ENCODE measurements at regions not wholly inside any gene's neighbourhood (a gene's known extent, or its start where the extent isn't known, plus 50 kb on each side); places are given as distances from the start of the nearest gene placed in this dataset.
"Not testable (repeated sequence)": the region's sequence is repeated elsewhere in the genome, so short reads cannot be mapped to it uniquely, and the experiment has no call there.

GRCh38 chr9:82052081-82052480 is 63.5 kb downstream of the SPATA31D1 start:
- DNase-seq: no peak
- no peaks in the 10 kb centered on the region for H3K27me3 ChIP-seq (ENCODE audit: low read length)
- no peak overlapping the region for H3K9ac ChIP-seq (ENCODE audit: low read length)
- H3K4me2 ChIP-seq (ENCODE audit: low read depth, low read length, poor library complexity, severe bottlenecking): no peak overlapping the region
- H3K4me1 ChIP-seq (ENCODE audit: low read length): no peaks in the 10 kb centered on the region
- H4K20me1 ChIP-seq (ENCODE audit: insufficient read depth, low read depth, low read length): no peaks in the 10 kb centered on the region
- H3K36me3 ChIP-seq (ENCODE audit: insufficient read depth, low read length): no peaks in the 10 kb centered on the region
- H3K9me2 ChIP-seq (replicated peaks; ENCODE audit: insufficient read depth, low read length): no peaks in the 10 kb centered on the region
- no peak overlapping the region for H3K4me3 ChIP-seq (ENCODE audit: low read length)
- no peak overlapping the region for H3K27ac ChIP-seq (ENCODE audit: low read length)
- H3K79me2 ChIP-seq (ENCODE audit: low read length): no peaks in the 10 kb centered on the region
- no peak overlapping the region for H2AFZ ChIP-seq (ENCODE audit: low read length)
- peaks cover 9% of the 10 kb centered on the region for H3K9me3 ChIP-seq (ENCODE audit: low read length)

DNA sequence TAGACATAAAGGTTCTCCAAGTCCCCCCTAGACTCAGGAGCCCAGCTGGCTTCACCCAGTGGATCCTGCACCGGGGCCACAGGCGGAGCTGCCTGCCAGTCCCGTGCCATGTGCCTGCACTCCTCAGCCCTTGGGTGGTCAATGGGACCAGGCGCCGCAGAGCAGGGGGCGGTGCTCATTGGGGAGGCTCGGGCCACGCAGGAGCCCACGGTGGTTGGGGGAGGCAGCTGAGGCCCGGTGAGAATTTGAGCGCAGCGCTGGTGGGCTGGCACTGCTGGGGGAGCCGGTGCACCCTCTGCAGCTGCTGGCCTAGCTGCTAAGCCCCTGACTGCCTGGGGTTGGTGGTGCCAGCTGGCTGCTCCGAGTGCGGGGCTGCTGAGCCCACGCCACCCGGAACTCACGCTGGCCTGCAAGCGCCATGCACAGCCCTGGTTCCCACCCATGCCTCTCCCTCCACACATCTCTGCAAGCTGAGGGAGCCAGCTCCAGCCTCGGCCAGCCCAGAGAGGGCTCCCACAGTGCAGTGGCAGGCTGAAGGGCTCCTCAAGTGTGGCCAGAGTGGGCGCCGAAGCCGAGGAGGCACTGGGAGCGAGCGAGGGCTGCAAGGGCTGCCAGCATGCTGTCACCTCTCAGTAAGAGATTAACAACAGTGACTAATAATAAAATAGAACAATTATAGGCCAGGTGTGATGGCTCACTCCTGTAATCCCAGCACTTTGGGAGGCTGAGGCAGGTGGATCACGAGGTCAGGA is 65.9 kb downstream of the SPATA31D1 start:
- no peak overlapping the region for H3K27ac ChIP-seq (ENCODE audit: low read length)
- H4K20me1 ChIP-seq (ENCODE audit: insufficient read depth, low read depth, low read length): no peaks in the 10 kb centered on the region
- no peak overlapping the region for H3K9ac ChIP-seq (ENCODE audit: low read length)
- no peaks in the 10 kb centered on the region for H3K4me1 ChIP-seq (ENCODE audit: low read length)
- no peaks in the 10 kb centered on the region; the same call in 1 of the 2 replicates for H3K9me3 ChIP-seq (ENCODE audit: low read length)
- H3K36me3 ChIP-seq (ENCODE audit: insufficient read depth, low read length): no peaks in the 10 kb centered on the region
- no peak for DNase-seq
- no peak overlapping the region for H3K4me3 ChIP-seq (ENCODE audit: low read length)
- H3K27me3 ChIP-seq (ENCODE audit: low read length): no peaks in the 10 kb centered on the region
- H3K79me2 ChIP-seq (ENCODE audit: low read length): no peaks in the 10 kb centered on the region
- no peak overlapping the region for H2AFZ ChIP-seq (ENCODE audit: low read length)
- H3K9me2 ChIP-seq (replicated peaks; ENCODE audit: insufficient read depth, low read length): no peaks in the 10 kb centered on the region
- H3K4me2 ChIP-seq (ENCODE audit: low read depth, low read length, poor library complexity, severe bottlenecking): no peak overlapping the region

DNA sequence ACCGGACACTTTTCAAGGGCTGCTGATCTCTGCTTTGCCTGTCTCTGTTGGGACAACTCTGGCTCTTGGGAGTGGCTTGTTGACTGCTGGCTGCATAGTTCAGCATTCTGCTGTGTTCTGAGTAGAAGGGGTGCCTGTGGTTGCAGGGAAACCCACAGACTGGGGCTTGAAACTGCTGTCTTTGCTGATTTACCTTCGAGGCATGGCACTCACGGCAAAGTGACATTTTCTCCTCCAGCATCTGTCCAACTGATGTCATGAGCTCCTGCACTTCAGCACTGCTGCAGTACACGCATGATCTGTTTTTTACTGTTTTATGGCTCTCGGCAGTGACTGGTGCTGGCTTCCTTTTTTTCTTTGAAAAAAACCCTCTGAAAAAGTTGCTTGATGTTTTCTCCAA is 69.2 kb downstream of the SPATA31D1 start:
- DNase-seq: no peak

DNA sequence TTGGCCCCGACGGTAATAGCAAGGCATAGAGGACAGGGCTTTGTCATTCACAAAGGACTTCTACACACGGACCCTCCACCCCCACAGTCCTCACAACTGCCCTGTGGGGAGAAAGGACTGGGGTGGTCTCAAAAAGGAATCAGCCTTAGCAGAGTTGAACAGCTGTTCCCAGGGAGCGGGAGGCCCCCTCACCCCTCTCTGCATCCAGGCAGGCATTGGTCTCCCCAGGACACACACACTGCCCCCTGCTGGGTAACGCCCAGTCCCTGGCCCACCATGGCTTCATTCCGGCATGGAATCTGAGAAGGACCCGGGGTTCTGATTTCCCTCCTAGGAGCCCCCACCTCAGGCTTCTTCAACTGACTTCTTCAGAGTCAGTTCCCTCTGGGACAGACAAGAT is 73.2 kb downstream of the SPATA31D1 start:
- not testable (repeated sequence) for H3K27me3 ChIP-seq (ENCODE audit: low read length); H3K9ac ChIP-seq (ENCODE audit: low read length); H3K36me3 ChIP-seq (ENCODE audit: insufficient read depth, low read length); H2AFZ ChIP-seq (ENCODE audit: low read length); H3K27ac ChIP-seq (ENCODE audit: low read length); H3K9me3 ChIP-seq (ENCODE audit: low read length); H3K4me2 ChIP-seq (ENCODE audit: low read depth, low read length, poor library complexity, severe bottlenecking); H3K4me3 ChIP-seq (ENCODE audit: low read length); H3K9me2 ChIP-seq (replicated peaks; ENCODE audit: insufficient read depth, low read length); H3K4me1 ChIP-seq (ENCODE audit: low read length); H3K79me2 ChIP-seq (ENCODE audit: low read length); DNase-seq; H4K20me1 ChIP-seq (ENCODE audit: insufficient read depth, low read depth, low read length)

More for the DNA sequence above, 69.2 kb downstream of the SPATA31D1 start:
- H4K20me1 ChIP-seq (ENCODE audit: insufficient read depth, low read depth, low read length): no peaks in the 10 kb centered on the region
- no peaks in the 10 kb centered on the region for H3K4me1 ChIP-seq (ENCODE audit: low read length)
- H3K9ac ChIP-seq (ENCODE audit: low read length): no peak overlapping the region
- no peaks in the 10 kb centered on the region for H3K27me3 ChIP-seq (ENCODE audit: low read length)
- H3K9me2 ChIP-seq (replicated peaks; ENCODE audit: insufficient read depth, low read length): no peaks in the 10 kb centered on the region
- H3K9me3 ChIP-seq (ENCODE audit: low read length): no peaks in the 10 kb centered on the region; the same call in 1 of the 2 replicates
- H2AFZ ChIP-seq (ENCODE audit: low read length): no peak overlapping the region
- H3K79me2 ChIP-seq (ENCODE audit: low read length): no peaks in the 10 kb centered on the region
- H3K36me3 ChIP-seq (ENCODE audit: insufficient read depth, low read length): no peaks in the 10 kb centered on the region
- H3K4me3 ChIP-seq (ENCODE audit: low read length): no peak overlapping the region
- H3K27ac ChIP-seq (ENCODE audit: low read length): no peak overlapping the region
- no peak overlapping the region for H3K4me2 ChIP-seq (ENCODE audit: low read depth, low read length, poor library complexity, severe bottlenecking)

DNA sequence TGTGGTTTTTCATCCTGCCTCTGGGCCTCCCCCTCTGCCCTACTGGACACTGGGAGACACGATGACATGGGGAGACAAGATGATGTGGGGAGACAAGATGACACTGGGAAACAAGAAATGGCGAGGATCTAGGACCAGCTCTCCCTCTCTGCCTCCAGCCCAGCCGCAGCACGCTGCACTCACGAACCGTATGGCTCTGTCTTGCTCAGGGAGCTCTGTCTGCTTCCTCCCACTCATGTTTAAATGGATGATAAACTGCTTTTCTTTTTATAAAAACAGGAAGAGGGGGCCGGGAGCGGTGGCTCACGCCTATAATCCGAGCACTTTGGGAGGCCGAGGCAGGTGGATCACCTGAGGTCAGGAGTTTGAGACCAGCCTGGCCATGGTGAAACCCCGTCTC is 73.7 kb downstream of the SPATA31D1 start:
- Histone ChIP-seq H3K27ac (ENCODE audit: low read length) (no peak overlapping the region), H3K36me3 (ENCODE audit: insufficient read depth, low read length) (no peaks in the 10 kb centered on the region), H3K4me2 (ENCODE audit: low read depth, low read length, poor library complexity, severe bottlenecking) (no peak overlapping the region), H3K27me3 (ENCODE audit: low read length) (no peaks in the 10 kb centered on the region), H4K20me1 (ENCODE audit: insufficient read depth, low read depth, low read length) (no peaks in the 10 kb centered on the region), H2AFZ (ENCODE audit: low read length) (no peak overlapping the region), H3K9me2 (replicated peaks; ENCODE audit: insufficient read depth, low read length) (no peaks in the 10 kb centered on the region), H3K4me1 (ENCODE audit: low read length) (no peaks in the 10 kb centered on the region), H3K4me3 (ENCODE audit: low read length) (no peak overlapping the region), H3K79me2 (ENCODE audit: low read length) (no peaks in the 10 kb centered on the region), H3K9ac (ENCODE audit: low read length) (no peak overlapping the region), H3K9me3 (ENCODE audit: low read length) (peaks cover 3% of the 10 kb centered on the region)
- no peak for DNase-seq

GRCh38 chr9:82073551-82074543 is 85.3 kb downstream of the SPATA31D1 start:
- H3K79me2 ChIP-seq (ENCODE audit: low read length): no peaks in the 10 kb centered on the region
- no peaks in the 10 kb centered on the region for H3K4me1 ChIP-seq (ENCODE audit: low read length)
- no peaks in the 10 kb centered on the region for H3K36me3 ChIP-seq (ENCODE audit: insufficient read depth, low read length)
- H3K27ac ChIP-seq (ENCODE audit: low read length): no peak overlapping the region
- DNase-seq: no peak
- H3K9ac ChIP-seq (ENCODE audit: low read length): no peak overlapping the region
- H3K4me2 ChIP-seq (ENCODE audit: low read depth, low read length, poor library complexity, severe bottlenecking): no peak overlapping the region
- no peaks in the 10 kb centered on the region for H3K9me2 ChIP-seq (replicated peaks; ENCODE audit: insufficient read depth, low read length)
- H4K20me1 ChIP-seq (ENCODE audit: insufficient read depth, low read depth, low read length): no peaks in the 10 kb centered on the region
- H3K4me3 ChIP-seq (ENCODE audit: low read length): no peak overlapping the region
- H2AFZ ChIP-seq (ENCODE audit: low read length): no peak overlapping the region
- no peaks in the 10 kb centered on the region for H3K27me3 ChIP-seq (ENCODE audit: low read length)
- H3K9me3 ChIP-seq (ENCODE audit: low read length): peaks cover 3% of the 10 kb centered on the region; the same call in 1 of the 2 replicates

GRCh38 chr9:82080265-82080664 is 91.7 kb downstream of the SPATA31D1 start:
- H2AFZ ChIP-seq (ENCODE audit: low read length): no peak overlapping the region
- no peaks in the 10 kb centered on the region for H3K4me1 ChIP-seq (ENCODE audit: low read length)
- H3K27me3 ChIP-seq (ENCODE audit: low read length): no peaks in the 10 kb centered on the region
- no peak overlapping the region for H3K27ac ChIP-seq (ENCODE audit: low read length)
- no peaks in the 10 kb centered on the region for H3K36me3 ChIP-seq (ENCODE audit: insufficient read depth, low read length)
- H3K9ac ChIP-seq (ENCODE audit: low read length): no peak overlapping the region
- H3K4me3 ChIP-seq (ENCODE audit: low read length): no peak overlapping the region
- no peak for DNase-seq
- H4K20me1 ChIP-seq (ENCODE audit: insufficient read depth, low read depth, low read length): no peaks in the 10 kb centered on the region
- H3K9me2 ChIP-seq (replicated peaks; ENCODE audit: insufficient read depth, low read length): no peaks in the 10 kb centered on the region
- H3K9me3 ChIP-seq (ENCODE audit: low read length): peaks cover 11% of the 10 kb centered on the region
- no peak overlapping the region for H3K4me2 ChIP-seq (ENCODE audit: low read depth, low read length, poor library complexity, severe bottlenecking)
- no peaks in the 10 kb centered on the region for H3K79me2 ChIP-seq (ENCODE audit: low read length)

DNA sequence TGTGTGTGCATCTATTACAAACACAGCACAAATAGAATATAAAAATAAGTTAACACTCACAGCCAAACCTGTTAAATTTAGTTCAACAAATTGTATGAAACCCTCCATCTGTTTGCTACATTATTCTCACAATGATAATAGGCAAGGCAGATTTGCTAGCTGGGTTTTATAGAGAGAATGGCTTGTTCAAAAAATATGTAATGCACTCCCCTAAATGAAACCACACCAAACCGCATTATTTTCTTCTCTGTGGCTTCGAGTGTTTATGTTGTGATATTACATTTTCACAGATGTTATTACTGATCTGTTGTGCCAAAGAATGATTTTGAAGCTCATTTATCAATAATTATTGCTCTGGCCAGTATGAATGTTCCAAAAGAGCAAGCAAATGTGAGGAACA is 92.9 kb downstream of the SPATA31D1 start:
- no peaks in the 10 kb centered on the region for H3K27me3 ChIP-seq (ENCODE audit: low read length)
- H2AFZ ChIP-seq (ENCODE audit: low read length): no peak overlapping the region
- no peak overlapping the region for H3K27ac ChIP-seq (ENCODE audit: low read length)
- H3K9me2 ChIP-seq (replicated peaks; ENCODE audit: insufficient read depth, low read length): no peaks in the 10 kb centered on the region
- no peak overlapping the region for H3K4me3 ChIP-seq (ENCODE audit: low read length)
- H3K36me3 ChIP-seq (ENCODE audit: insufficient read depth, low read length): no peaks in the 10 kb centered on the region
- no peaks in the 10 kb centered on the region for H4K20me1 ChIP-seq (ENCODE audit: insufficient read depth, low read depth, low read length)
- H3K4me2 ChIP-seq (ENCODE audit: low read depth, low read length, poor library complexity, severe bottlenecking): no peak overlapping the region
- H3K79me2 ChIP-seq (ENCODE audit: low read length): no peaks in the 10 kb centered on the region
- no peaks in the 10 kb centered on the region for H3K4me1 ChIP-seq (ENCODE audit: low read length)
- peaks cover 12% of the 10 kb centered on the region for H3K9me3 ChIP-seq (ENCODE audit: low read length)
- no peak for DNase-seq
- H3K9ac ChIP-seq (ENCODE audit: low read length): no peak overlapping the region

Measured in Karpas-422 (cell line).